Naive thymus-derived CD4-positive, alpha-beta T cell (primary cell): ENCODE measurements at regions not wholly inside any gene's neighbourhood (a gene's known extent, or its start where the extent isn't known, plus 50 kb on each side); places are given as distances from the start of the nearest gene placed in this dataset.
A peak's percentile ranks its signal among the peaks of the same experiment; 100 is the strongest.

Source experiments
- ATAC-seq: fragments of 150-1000 bp; cut with Tn5 transposase; 2 replicates; pipeline ENCODE4 v1.10.0; 2021; ENCODE audit warnings: mild to moderate bottlenecking, moderate library complexity
- CTCF ChIA-PET: fragments of 350-600 bp; sonication (Branson Sonifier 250); formaldehyde crosslinking; loops from one replicate; lab custom pipeline; 2021; ENCODE audit warnings: antibody characterized with exemption; lab: Charles Lee
- POLR2A ChIA-PET: fragments of 350-600 bp; sonication (Branson Sonifier 250); formaldehyde crosslinking; loops from one replicate; lab custom pipeline; 2021; ENCODE audit warnings: antibody characterized with exemption, inconsistent platforms; lab: Charles Lee
- DNase-seq, 9 donors: peaks; one replicate each; pipeline versions ENCODE4 v3.0.0 to v3.0.0-alpha.2; 2020 to 2022; ENCODE audit warnings: mixed read lengths in 1 of 9
- H3K27ac ChIP-seq: one replicate; pipeline ENCODE4 v1.7.0; 2013; ENCODE audit warnings: mild to moderate bottlenecking, low read depth, low read length, moderate library complexity
- H3K27me3 ChIP-seq, 2 donors: one replicate each; pipeline ENCODE4 v1.7.0; 2013; ENCODE audit warnings: low read length in 2 of 2, mild to moderate bottlenecking in 2 of 2, moderate library complexity in 2 of 2; ENCODE audit not compliant: control insufficient read depth in 2 of 2, insufficient read depth in 2 of 2
- H3K36me3 ChIP-seq, 3 experiments: 1 replicate in 2 of 3; 2 replicates in 1 of 3; pipeline ENCODE4 v1.7.0; 2013; ENCODE audit warnings: low read length in 3 of 3, mild to moderate bottlenecking in 3 of 3, moderate library complexity in 1 of 3; ENCODE audit not compliant: insufficient read depth in 3 of 3, control insufficient read depth in 2 of 3
- H3K4me1 ChIP-seq, 2 donors: one replicate each; pipeline ENCODE4 v1.7.0; 2013; ENCODE audit warnings: low read length in 2 of 2, mild to moderate bottlenecking in 2 of 2, moderate library complexity in 1 of 2; ENCODE audit not compliant: control insufficient read depth in 2 of 2, insufficient read depth in 2 of 2
- H3K4me3 ChIP-seq: 2 replicates; pipeline ENCODE4 v1.7.0; 2013; ENCODE audit warnings: mild to moderate bottlenecking, low read length
- H3K9me3 ChIP-seq, 3 experiments: 1 replicate in 2 of 3; 2 replicates in 1 of 3; pipeline ENCODE4 v1.7.0; 2013; ENCODE audit warnings: low read length in 3 of 3; ENCODE audit not compliant: control insufficient read depth in 2 of 3
- H3K27ac Mint-ChIP-seq, 9 donors: one replicate each; pipeline ENCODE4 v1.8.0; 2020 to 2022; ENCODE audit warnings: mixed read lengths in 9 of 9, mild to moderate bottlenecking in 8 of 9, moderate library complexity in 5 of 9, inconsistent platforms in 2 of 9
- H3K27me3 Mint-ChIP-seq, 5 donors: one replicate each; pipeline ENCODE4 v1.8.0; 2021 to 2022; ENCODE audit warnings: mixed read lengths in 5 of 5, mild to moderate bottlenecking in 1 of 5
- H3K36me3 Mint-ChIP-seq, 5 donors: one replicate each; pipeline ENCODE4 v1.8.0; 2020 to 2022; ENCODE audit warnings: mixed read lengths in 5 of 5, mild to moderate bottlenecking in 3 of 5, inconsistent platforms in 1 of 5
- H3K4me1 Mint-ChIP-seq, 7 donors: one replicate each; pipeline ENCODE4 v1.8.0; 2020 to 2022; ENCODE audit warnings: mixed read lengths in 7 of 7, mild to moderate bottlenecking in 3 of 7, inconsistent platforms in 1 of 7
- H3K4me3 Mint-ChIP-seq, 10 donors: one replicate each; pipeline ENCODE4 v1.8.0; 2020 to 2022; ENCODE audit warnings: mild to moderate bottlenecking in 10 of 10, mixed read lengths in 10 of 10, moderate library complexity in 6 of 10, inconsistent platforms in 2 of 10
- H3K9me3 Mint-ChIP-seq, 11 donors: one replicate each; pipeline ENCODE4 v1.8.0; 2020 to 2022; ENCODE audit warnings: mixed read lengths in 11 of 11, mild to moderate bottlenecking in 4 of 11, inconsistent platforms in 1 of 11, moderate library complexity in 1 of 11
- intact Hi-C, 2 donors: fragments of 100-400 bp; cut with micrococcal nuclease; formaldehyde crosslinking; loops; one replicate each; pipeline ENCODE4 v1.15.1; 2023

DNA sequence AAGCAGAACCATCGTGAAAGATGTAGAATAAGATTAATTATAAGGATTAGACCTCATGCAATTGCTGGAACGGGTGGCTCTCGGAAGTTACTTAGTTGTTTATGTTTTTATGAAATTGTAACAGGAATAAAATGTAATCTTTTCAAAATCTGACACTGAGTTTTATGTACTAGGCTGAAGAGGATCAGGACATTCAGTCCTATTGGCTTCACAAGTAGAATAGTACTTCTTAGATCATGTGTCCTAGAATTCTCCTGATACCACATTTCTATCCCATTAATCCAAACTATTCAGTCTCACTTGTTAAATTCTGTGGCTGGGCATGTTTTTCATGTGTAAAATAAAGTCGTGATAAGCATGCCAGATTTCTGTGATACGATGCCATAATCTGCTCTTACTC is 423.5 kb upstream of the OR4E1 start:
- Histone ChIP-seq H3K4me3 (no peak overlapping the region), H3K4me1 (peaks cover 3 to 32% of the 10 kb centered on the region in 2 donors), H3K27ac (peak overlapping the region; percentile 46), H3K36me3 (no peaks in the 10 kb centered on the region), H3K27me3 (no peaks in the 10 kb centered on the region), H3K9me3 (no peaks in the 10 kb centered on the region)
- no peaks in the 10 kb centered on the region for H3K9me3 Mint-ChIP-seq
- ATAC-seq (no peak), DNase-seq (no peak)
- ChIA-PET CTCF (interaction anchor here (1.0 to 1.8 kb wide), 3 partner anchors 11 to 49 kb away, joined by 4 to 7 read pairs (median 6); no protein-coding TSS in a partner anchor), POLR2A (interaction anchor here (0.6 to 1.3 kb wide), 4 partner anchors 8 to 27 kb away, joined by 3 to 5 read pairs (median 4); no protein-coding TSS in a partner anchor)
- H3K27me3 Mint-ChIP-seq = no peaks in the 10 kb centered on the region
- H3K36me3 Mint-ChIP-seq = no peaks in the 10 kb centered on the region
- intact Hi-C loops = loop anchor here in 1 of 2 donors (5.0 kb wide), 1 partner anchor 95 kb away; no protein-coding TSS in a partner anchor
- peaks cover 1 to 72% (median 58%) of the 10 kb centered on the region in 7 donors for H3K4me1 Mint-ChIP-seq
- H3K27ac Mint-ChIP-seq = peak overlapping the region; percentile 70 to 94 (median 88)
- H3K4me3 Mint-ChIP-seq = peak overlapping the region; percentile 67 to 90 (median 84)

DNA sequence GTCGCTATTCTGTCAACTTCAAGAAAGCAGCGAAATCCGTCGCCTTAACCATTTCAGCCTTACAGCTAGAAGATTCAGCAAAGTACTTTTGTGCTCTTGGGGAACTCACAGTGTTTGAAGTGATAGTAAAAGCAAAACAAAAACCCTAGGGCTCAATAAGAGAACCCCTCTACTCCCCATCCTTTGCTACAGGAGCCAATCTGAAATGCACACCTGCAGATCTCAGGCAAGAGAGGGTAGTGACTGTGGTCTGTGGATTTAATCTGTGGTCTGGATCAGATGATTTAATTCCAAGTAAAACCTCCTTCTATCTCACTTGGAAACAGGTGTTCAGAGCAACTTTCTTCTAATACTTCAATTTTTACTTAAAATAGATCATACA is 422.9 kb upstream of the OR4E1 start:
- Histone ChIP-seq H3K36me3 (no peaks in the 10 kb centered on the region), H3K27ac (peak overlapping the region; percentile 46), H3K27me3 (no peaks in the 10 kb centered on the region), H3K4me3 (peak overlapping the region; percentile 35), H3K9me3 (no peaks in the 10 kb centered on the region), H3K4me1 (peaks cover 3 to 32% of the 10 kb centered on the region in 2 donors)
- POLR2A ChIA-PET = interaction anchor here (0.8 to 1.0 kb wide), 3 partner anchors 11 to 26 kb away, joined by 3 to 5 read pairs (median 4); no protein-coding TSS in a partner anchor
- CTCF ChIA-PET = interaction anchor here (1.1 to 1.7 kb wide), 4 partner anchors 25 to 106 kb away, joined by 3 to 7 read pairs (median 6); no protein-coding TSS in a partner anchor
- Mint-ChIP-seq H3K4me1 (peaks cover 1 to 72% (median 58%) of the 10 kb centered on the region in 7 donors), H3K27ac (peak overlapping the region; percentile 70 to 94 (median 88)), H3K27me3 (no peaks in the 10 kb centered on the region), H3K4me3 (peak overlapping the region; percentile 67 to 90 (median 84)), H3K36me3 (no peaks in the 10 kb centered on the region), H3K9me3 (no peaks in the 10 kb centered on the region)
- ATAC-seq (peak; percentile 74), DNase-seq (peak in 6 of 9 donors; percentile 34 to 54 (median 46))
- intact Hi-C loops = loop anchor here (1.0 to 5.0 kb wide), 3 partner anchors 10 to 94 kb away; no protein-coding TSS in a partner anchor

DNA sequence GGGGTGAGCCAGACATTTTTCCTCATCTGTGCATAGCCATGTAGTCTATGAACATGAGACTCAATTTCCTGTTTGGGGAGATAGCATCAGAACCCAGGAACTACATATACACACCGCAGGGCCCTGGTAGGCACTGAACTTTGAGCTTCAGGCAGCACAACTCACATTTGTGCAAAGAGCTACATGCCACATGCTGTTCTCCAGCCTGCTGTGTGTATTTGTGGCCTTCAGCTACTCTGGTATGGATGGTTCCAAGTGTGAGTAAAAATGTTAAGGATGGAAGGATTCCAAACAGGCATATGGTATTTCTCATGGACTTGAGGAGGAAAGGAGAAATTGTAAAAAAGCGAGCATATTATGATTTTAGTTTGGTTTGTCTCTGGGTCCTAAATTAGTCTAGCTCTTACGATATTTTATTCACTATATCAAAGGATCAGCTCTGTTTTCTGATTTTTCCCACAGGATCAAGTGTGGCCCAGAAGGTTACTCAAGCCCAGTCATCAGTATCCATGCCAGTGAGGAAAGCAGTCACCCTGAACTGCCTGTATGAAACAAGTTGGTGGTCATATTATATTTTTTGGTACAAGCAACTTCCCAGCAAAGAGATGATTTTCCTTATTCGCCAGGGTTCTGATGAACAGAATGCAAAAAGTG is 422.4 kb upstream of the OR4E1 start:
- intact Hi-C loops = loop anchor here (1.0 to 5.0 kb wide), 3 partner anchors 10 to 94 kb away; no protein-coding TSS in a partner anchor
- peak overlapping the region; percentile 35 for H3K4me3 ChIP-seq

DNA sequence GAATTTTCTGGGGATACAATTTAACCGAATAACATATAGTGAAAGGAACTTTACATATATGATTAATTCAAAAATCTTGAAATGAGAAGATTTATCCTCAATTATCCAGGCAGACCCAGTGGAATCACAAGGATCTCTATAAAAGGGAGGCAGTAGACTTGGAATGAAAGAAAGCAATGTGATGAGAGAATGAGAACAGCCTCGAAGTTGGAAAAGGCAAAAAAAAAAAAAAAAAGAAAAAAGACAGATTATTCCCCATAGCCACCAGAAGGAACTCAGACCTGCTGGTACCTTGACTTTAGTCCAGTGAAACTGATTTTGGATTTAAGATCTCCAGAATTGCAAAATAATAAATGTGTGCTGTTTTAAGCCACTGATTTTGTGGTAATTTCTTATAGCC is 416.3 kb upstream of the OR4E1 start:
- no peak for DNase-seq
- CTCF ChIA-PET = no interaction called here

More for the DNA sequence above, 422.4 kb upstream of the OR4E1 start:
- H3K9me3 Mint-ChIP-seq = no peaks in the 10 kb centered on the region
- ATAC-seq (peak; percentile 60), DNase-seq (peak in 5 of 9 donors; percentile 40 to 51 (median 45))
- Histone ChIP-seq H3K27me3 (no peaks in the 10 kb centered on the region), H3K27ac (peak overlapping the region; percentile 46), H3K36me3 (no peaks in the 10 kb centered on the region), H3K9me3 (no peaks in the 10 kb centered on the region), H3K4me1 (peaks cover 3 to 32% of the 10 kb centered on the region in 2 donors)
- ChIA-PET POLR2A (interaction anchor here (0.7 to 1.0 kb wide), 5 partner anchors 9 to 466 kb away, joined by 3 to 5 read pairs (median 3); no protein-coding TSS in a partner anchor), CTCF (interaction anchor here (0.6 to 1.7 kb wide), 6 partner anchors 25 to 588 kb away, joined by 3 to 7 read pairs (median 4); no protein-coding TSS in a partner anchor)
- H3K36me3 Mint-ChIP-seq = no peaks in the 10 kb centered on the region
- H3K27me3 Mint-ChIP-seq = no peaks in the 10 kb centered on the region
- peak overlapping the region; percentile 67 to 90 (median 84) for H3K4me3 Mint-ChIP-seq
- peak overlapping the region; percentile 70 to 94 (median 88) for H3K27ac Mint-ChIP-seq
- peaks cover 1 to 72% (median 58%) of the 10 kb centered on the region in 7 donors for H3K4me1 Mint-ChIP-seq

DNA sequence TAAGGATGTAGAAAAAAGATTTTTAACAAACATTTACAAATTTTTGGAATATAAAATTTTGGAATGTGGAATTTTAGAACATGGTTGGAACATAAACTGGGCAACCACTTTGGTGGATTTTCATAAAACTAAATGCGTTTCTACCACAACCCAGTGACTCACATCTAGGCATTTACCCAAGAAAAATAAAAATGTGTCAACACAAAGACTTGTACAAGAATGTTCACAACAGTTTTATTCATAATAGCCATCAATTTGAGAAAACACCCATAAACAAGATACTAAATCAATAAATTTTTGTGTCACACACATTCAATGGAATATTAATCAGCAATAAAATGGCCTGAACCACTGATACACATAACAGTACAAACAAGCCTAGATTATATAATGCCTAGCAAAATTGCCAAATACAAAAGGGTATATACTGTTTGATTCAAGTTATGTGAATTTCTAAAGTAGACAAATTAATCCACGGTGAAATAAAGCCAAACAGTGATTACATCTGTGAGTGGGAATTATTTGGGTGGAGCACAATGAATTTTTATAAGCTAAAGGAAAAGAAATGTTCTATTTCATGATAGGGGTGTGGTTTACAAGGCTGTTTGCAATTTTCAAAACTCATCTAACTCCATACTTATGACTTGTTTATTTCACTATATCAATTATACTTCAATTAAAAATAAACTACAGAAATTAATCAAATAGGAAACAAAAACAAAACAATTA is 415.2 kb upstream of the OR4E1 start:
- Mint-ChIP-seq H3K4me1 (peaks cover 2 to 29% (median 25%) of the 10 kb centered on the region in 7 donors), H3K9me3 (no peaks in the 10 kb centered on the region), H3K27me3 (no peaks in the 10 kb centered on the region), H3K27ac (no peak overlapping the region), H3K4me3 (no peak overlapping the region), H3K36me3 (no peaks in the 10 kb centered on the region)
- CTCF ChIA-PET = interaction anchor here (0.7 to 0.8 kb wide), 2 partner anchors 11 to 98 kb away, joined by 3 to 4 read pairs; no protein-coding TSS in a partner anchor
- no peaks in the 10 kb centered on the region for H3K27me3 ChIP-seq
- H3K27ac ChIP-seq = no peak overlapping the region
- DNase-seq (no peak), ATAC-seq (no peak)
- POLR2A ChIA-PET = interaction anchor here (0.6 kb wide), 1 partner anchor 9 kb away, joined by 3 read pairs; no protein-coding TSS in a partner anchor
- H3K4me3 ChIP-seq = no peak overlapping the region
- no peaks in the 10 kb centered on the region for H3K36me3 ChIP-seq
- peaks cover 0 to 4% of the 10 kb centered on the region in 2 donors for H3K4me1 ChIP-seq
- H3K9me3 ChIP-seq = no peaks in the 10 kb centered on the region
- intact Hi-C loops = loop anchor here (10.0 kb wide), 2 partner anchors 84 to 174 kb away; no protein-coding TSS in a partner anchor

More for the DNA sequence above, 416.3 kb upstream of the OR4E1 start:
- Histone ChIP-seq H3K4me1 (peaks cover 0 to 3% of the 10 kb centered on the region in 2 donors), H3K9me3 (no peaks in the 10 kb centered on the region), H3K36me3 (no peaks in the 10 kb centered on the region), H3K27ac (no peak overlapping the region), H3K27me3 (no peaks in the 10 kb centered on the region), H3K4me3 (no peak overlapping the region)
- Mint-ChIP-seq H3K27me3 (no peaks in the 10 kb centered on the region), H3K36me3 (no peaks in the 10 kb centered on the region), H3K27ac (no peak overlapping the region), H3K9me3 (no peaks in the 10 kb centered on the region), H3K4me1 (peaks cover 2 to 28% (median 23%) of the 10 kb centered on the region in 7 donors), H3K4me3 (no peak overlapping the region)
- no peak for ATAC-seq
- intact Hi-C loops = loop anchor here (10.0 kb wide), 2 partner anchors 85 to 175 kb away; no protein-coding TSS in a partner anchor
- POLR2A ChIA-PET = no interaction called here

DNA sequence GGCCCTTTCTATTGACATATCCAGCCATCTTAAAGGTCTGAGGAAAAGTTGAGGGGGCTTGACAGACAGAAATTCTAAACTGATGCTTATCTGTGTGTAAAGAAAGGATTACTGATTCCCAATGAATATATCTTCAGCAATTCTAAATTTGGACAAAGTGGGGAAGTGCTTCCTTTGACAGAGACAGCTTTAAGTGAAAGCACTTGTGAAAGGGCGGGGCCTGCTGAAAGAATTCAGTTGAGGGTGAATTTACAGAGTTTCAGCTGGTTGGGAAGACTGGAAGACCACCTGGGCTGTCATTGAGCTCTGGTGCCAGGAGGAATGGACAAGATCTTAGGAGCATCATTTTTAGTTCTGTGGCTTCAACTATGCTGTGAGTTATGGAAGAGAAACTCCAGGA is 412.5 kb upstream of the OR4E1 start:
- peak overlapping the region; percentile 29 for H3K27ac ChIP-seq
- H3K4me3 ChIP-seq = no peak overlapping the region
- Mint-ChIP-seq H3K27ac (peak overlapping the region in 8 of 9 donors; percentile 57 to 88 (median 78)), H3K4me1 (peaks cover 2 to 32% (median 28%) of the 10 kb centered on the region in 7 donors), H3K36me3 (no peaks in the 10 kb centered on the region), H3K27me3 (no peaks in the 10 kb centered on the region), H3K4me3 (peak overlapping the region; percentile 71 to 90 (median 78)), H3K9me3 (no peaks in the 10 kb centered on the region)
- ATAC-seq (no peak), DNase-seq (no peak)
- no peaks in the 10 kb centered on the region for H3K36me3 ChIP-seq
- CTCF ChIA-PET = interaction anchor here (1.0 to 2.5 kb wide), 5 partner anchors 12 to 88 kb away, joined by 5 to 15 read pairs (median 7); no protein-coding TSS in a partner anchor
- peaks cover 0 to 4% of the 10 kb centered on the region in 2 donors for H3K4me1 ChIP-seq
- H3K27me3 ChIP-seq = no peaks in the 10 kb centered on the region
- POLR2A ChIA-PET = interaction anchor here (0.9 to 3.2 kb wide), 6 partner anchors 12 to 454 kb away, joined by 3 to 11 read pairs (median 4); no protein-coding TSS in a partner anchor
- H3K9me3 ChIP-seq = no peaks in the 10 kb centered on the region
- intact Hi-C loops = loop anchor here (1.0 to 10.0 kb wide), 3 partner anchors 10 to 171 kb away; no protein-coding TSS in a partner anchor
